ENCODE measurements at regions not wholly inside any gene's neighbourhood (a gene's known extent, or its start where the extent isn't known, plus 50 kb on each side); places are given as distances from the start of the nearest gene placed in this dataset.

DNA sequence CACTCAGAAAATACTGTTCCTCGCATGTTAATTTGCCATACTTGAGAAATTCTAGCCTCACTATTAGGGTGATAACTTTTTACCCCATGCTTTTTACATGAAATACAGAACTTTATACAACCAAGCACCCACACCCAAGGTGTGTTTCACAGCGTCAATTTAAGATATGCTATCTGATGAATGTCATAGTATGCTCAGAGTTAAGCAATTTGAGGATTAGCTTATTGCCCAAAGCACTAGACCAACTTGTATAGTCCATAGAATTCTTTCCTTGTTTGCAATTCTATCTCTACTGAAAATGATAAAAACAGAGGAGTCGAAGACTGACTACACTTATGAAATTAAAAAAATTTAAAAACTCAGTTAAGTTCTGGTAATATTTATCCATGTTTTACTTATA lies 82.1 kb upstream of the CARMIL1 start:
- Histone ChIP-seq H3K4me1 (replicated peaks; ENCODE audit: insufficient read depth) (peaks cover 30% of the 10 kb centered on the region), H3K9me3 (ENCODE audit: insufficient read depth, low read depth) (no peaks in the 10 kb centered on the region; the same call in 1 of the 2 replicates), H3F3A (ENCODE audit: insufficient read depth, low read depth) (peaks cover 20% of the 10 kb centered on the region), H3K4me3 (no peak overlapping the region), H4K20me1 (ENCODE audit: insufficient read depth) (no peaks in the 10 kb centered on the region), H2AFZ (no peak overlapping the region; the same call in 1 of the 2 replicates), H3K4me2 (no peak overlapping the region), H3K27me3 (ENCODE audit: insufficient read depth, low read depth) (no peaks in the 10 kb centered on the region), H3K36me3 (ENCODE audit: low read depth) (no peaks in the 10 kb centered on the region), H3K9me2 (ENCODE audit: insufficient read depth) (no peaks in the 10 kb centered on the region), H3K79me2 (ENCODE audit: low read depth) (no peaks in the 10 kb centered on the region), H3K27ac (no peak overlapping the region)
- BruUV-seq (replicated peaks): no TSS peak
- ChIA-PET POLR2A (ENCODE audit: unreplicated experiment) (no interaction called here), CTCF (no interaction called here)
- intact Hi-C loops (cut with micrococcal nuclease; ENCODE audit: unreplicated experiment): no loop called here
- DNase-seq: no peak
- TF ChIP-seq, protein P1, sequence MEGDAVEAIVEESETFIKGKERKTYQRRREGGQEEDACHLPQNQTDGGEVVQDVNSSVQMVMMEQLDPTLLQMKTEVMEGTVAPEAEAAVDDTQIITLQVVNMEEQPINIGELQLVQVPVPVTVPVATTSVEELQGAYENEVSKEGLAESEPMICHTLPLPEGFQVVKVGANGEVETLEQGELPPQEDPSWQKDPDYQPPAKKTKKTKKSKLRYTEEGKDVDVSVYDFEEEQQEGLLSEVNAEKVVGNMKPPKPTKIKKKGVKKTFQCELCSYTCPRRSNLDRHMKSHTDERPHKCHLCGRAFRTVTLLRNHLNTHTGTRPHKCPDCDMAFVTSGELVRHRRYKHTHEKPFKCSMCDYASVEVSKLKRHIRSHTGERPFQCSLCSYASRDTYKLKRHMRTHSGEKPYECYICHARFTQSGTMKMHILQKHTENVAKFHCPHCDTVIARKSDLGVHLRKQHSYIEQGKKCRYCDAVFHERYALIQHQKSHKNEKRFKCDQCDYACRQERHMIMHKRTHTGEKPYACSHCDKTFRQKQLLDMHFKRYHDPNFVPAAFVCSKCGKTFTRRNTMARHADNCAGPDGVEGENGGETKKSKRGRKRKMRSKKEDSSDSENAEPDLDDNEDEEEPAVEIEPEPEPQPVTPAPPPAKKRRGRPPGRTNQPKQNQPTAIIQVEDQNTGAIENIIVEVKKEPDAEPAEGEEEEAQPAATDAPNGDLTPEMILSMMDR (conservative IDR thresholded peaks at IDR 0.05): no peak
- TF ChIP-seq EZH2 (IDR thresholded peaks at IDR 0.05; ENCODE audit: low read depth): no peak

DNA sequence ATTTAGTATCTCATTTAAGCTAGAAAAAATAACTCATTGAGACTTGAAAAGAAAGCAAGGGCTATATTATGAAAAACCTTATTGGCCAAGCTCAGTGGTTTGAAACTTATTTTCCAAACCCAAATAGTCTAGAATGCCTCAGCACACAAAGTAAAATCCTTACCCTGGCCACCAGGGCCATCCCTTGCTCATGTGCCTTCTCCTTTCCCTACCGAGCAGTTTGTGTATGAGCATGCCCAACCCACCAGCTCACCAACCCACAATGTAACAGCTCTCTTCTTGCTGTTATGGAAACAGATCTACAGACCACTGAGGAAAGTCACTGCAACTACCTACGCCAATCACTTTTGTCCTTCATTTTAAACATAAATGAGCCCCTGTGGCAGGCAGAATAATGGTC lies 79.6 kb upstream of the CARMIL1 start:
- BruUV-seq (replicated peaks): no TSS peak
- no peaks in the 10 kb centered on the region for H3K9me2 ChIP-seq (ENCODE audit: insufficient read depth)
- H3K79me2 ChIP-seq (ENCODE audit: low read depth): no peaks in the 10 kb centered on the region
- H3K9me3 ChIP-seq (ENCODE audit: insufficient read depth, low read depth): peaks cover 3% of the 10 kb centered on the region; the same call in 1 of the 2 replicates
- no peak overlapping the region for H3K4me2 ChIP-seq
- ChIA-PET CTCF (no interaction called here), POLR2A (ENCODE audit: unreplicated experiment) (no interaction called here)
- no peaks in the 10 kb centered on the region for H4K20me1 ChIP-seq (ENCODE audit: insufficient read depth)
- no peaks in the 10 kb centered on the region for H3K27me3 ChIP-seq (ENCODE audit: insufficient read depth, low read depth)
- no peak overlapping the region for H3K4me3 ChIP-seq
- H3K27ac ChIP-seq: no peak overlapping the region
- DNase-seq: no peak
- H2AFZ ChIP-seq: no peak overlapping the region
- H3K36me3 ChIP-seq (ENCODE audit: low read depth): no peaks in the 10 kb centered on the region
- H3F3A ChIP-seq (ENCODE audit: insufficient read depth, low read depth): 0 out of 2 replicates have a peak, but pooled peaks cover under 1% of the 10 kb centered on the region
- intact Hi-C loops (cut with micrococcal nuclease; ENCODE audit: unreplicated experiment): no loop called here
- TF ChIP-seq EZH2 (IDR thresholded peaks at IDR 0.05; ENCODE audit: low read depth): no peak
- TF ChIP-seq, protein P1 (conservative IDR thresholded peaks at IDR 0.05): no peak
- H3K4me1 ChIP-seq (replicated peaks; ENCODE audit: insufficient read depth): peaks cover 6% of the 10 kb centered on the region

DNA sequence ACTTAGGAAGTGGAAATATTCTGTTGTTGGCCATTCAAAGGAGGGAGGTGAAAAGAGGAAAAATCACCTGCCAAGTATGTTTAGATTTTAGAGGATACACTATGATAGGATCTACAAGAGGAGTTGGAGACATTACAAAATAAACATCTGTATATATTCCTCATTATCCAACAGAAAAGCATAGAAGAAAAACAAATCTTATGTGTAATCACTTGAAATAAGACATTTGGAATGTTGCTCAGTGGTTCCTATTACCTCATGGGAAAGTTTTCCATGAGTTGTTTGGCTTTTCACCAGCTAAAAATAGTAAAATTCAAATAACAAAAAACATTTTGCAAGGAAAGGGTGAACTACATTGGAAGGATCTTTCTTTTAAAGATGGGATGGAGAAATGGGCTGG lies 76.7 kb upstream of the CARMIL1 start:
- no peaks in the 10 kb centered on the region for H4K20me1 ChIP-seq (ENCODE audit: insufficient read depth)
- DNase-seq: no peak
- CTCF ChIA-PET: no interaction called here
- 0 out of 2 replicates have a peak overlapping the region, but pooled peaks have one; percentile 8 for H2AFZ ChIP-seq
- H3K79me2 ChIP-seq (ENCODE audit: low read depth): no peaks in the 10 kb centered on the region
- POLR2A ChIA-PET (ENCODE audit: unreplicated experiment): interaction anchor here (0.6 kb wide), 1 partner anchor 516 kb away, joined by 6 read pairs; no protein-coding TSS in a partner anchor
- no peaks in the 10 kb centered on the region for H3F3A ChIP-seq (ENCODE audit: insufficient read depth, low read depth)
- no peaks in the 10 kb centered on the region for H3K27me3 ChIP-seq (ENCODE audit: insufficient read depth, low read depth)
- H3K4me3 ChIP-seq: no peak overlapping the region
- H3K27ac ChIP-seq: no peak overlapping the region
- intact Hi-C loops (cut with micrococcal nuclease; ENCODE audit: unreplicated experiment): no loop called here
- BruUV-seq (replicated peaks): no TSS peak
- no peak overlapping the region for H3K4me2 ChIP-seq
- H3K9me3 ChIP-seq (ENCODE audit: insufficient read depth, low read depth): peaks cover 17% of the 10 kb centered on the region; the same call in 1 of the 2 replicates
- TF ChIP-seq, protein P1 (conservative IDR thresholded peaks at IDR 0.05): no peak
- no peak for TF ChIP-seq EZH2 (IDR thresholded peaks at IDR 0.05; ENCODE audit: low read depth)
- no peaks in the 10 kb centered on the region for H3K4me1 ChIP-seq (replicated peaks; ENCODE audit: insufficient read depth)
- no peaks in the 10 kb centered on the region for H3K36me3 ChIP-seq (ENCODE audit: low read depth)
- no peaks in the 10 kb centered on the region for H3K9me2 ChIP-seq (ENCODE audit: insufficient read depth)

All from PC-9 (cell line).